CD8-positive, alpha-beta memory T cell (primary cell): ENCODE measurements at regions not wholly inside any gene's neighbourhood (a gene's known extent, or its start where the extent isn't known, plus 50 kb on each side); places are given as distances from the start of the nearest gene placed in this dataset.

ENCODE experiments used
- CTCF ChIA-PET: fragments of 350-600 bp; sonication (Branson Sonifier 250); formaldehyde crosslinking; loops from one replicate; lab custom pipeline; 2021; ENCODE audit warnings: antibody characterized with exemption; lab: Charles Lee
- POLR2A ChIA-PET: fragments of 350-600 bp; sonication (Branson Sonifier 250); formaldehyde crosslinking; loops from one replicate; lab custom pipeline; 2021; ENCODE audit warnings: antibody characterized with exemption; lab: Charles Lee
- DNase-seq, 5 donors: peaks; one replicate each; pipeline versions ENCODE4 v3.0.0 to v3.0.0-alpha.2; 2020 to 2022; ENCODE audit warnings: mixed read lengths in 1 of 5
- H3K27ac ChIP-seq: one replicate; pipeline ENCODE4 v1.7.0; 2013; ENCODE audit warnings: low read depth, mild to moderate bottlenecking, low read length, moderate library complexity
- H3K27me3 ChIP-seq: 2 replicates; pipeline ENCODE4 v1.7.0; 2013; ENCODE audit warnings: low read length, mild to moderate bottlenecking; ENCODE audit not compliant: insufficient read depth, poor library complexity, severe bottlenecking
- H3K36me3 ChIP-seq: 2 replicates; pipeline ENCODE4 v1.7.0; 2013; ENCODE audit warnings: mild to moderate bottlenecking, low read length, moderate library complexity; ENCODE audit not compliant: insufficient read depth
- H3K4me1 ChIP-seq: 2 replicates; pipeline ENCODE4 v1.7.0; 2013; ENCODE audit warnings: mild to moderate bottlenecking, low read length, moderate library complexity; ENCODE audit not compliant: insufficient read depth
- H3K4me3 ChIP-seq: 2 replicates; pipeline ENCODE4 v1.7.0; 2013; ENCODE audit warnings: mild to moderate bottlenecking, low read length
- H3K9me3 ChIP-seq: 2 replicates; pipeline ENCODE4 v1.7.0; 2013; ENCODE audit warnings: mild to moderate bottlenecking, low read length
- H3K27ac Mint-ChIP-seq, 8 donors: one replicate each; pipeline ENCODE4 v1.8.0; 2020 to 2021; ENCODE audit warnings: mixed read lengths in 8 of 8, mild to moderate bottlenecking in 6 of 8, inconsistent platforms in 3 of 8, moderate library complexity in 3 of 8
- H3K27me3 Mint-ChIP-seq, 2 donors: one replicate each; pipeline ENCODE4 v1.8.0; 2020 to 2021; ENCODE audit warnings: mixed read lengths in 2 of 2, mild to moderate bottlenecking in 1 of 2, moderate library complexity in 1 of 2
- H3K36me3 Mint-ChIP-seq, 3 donors: one replicate each; pipeline ENCODE4 v1.8.0; 2020 to 2021; ENCODE audit warnings: mixed read lengths in 3 of 3, inconsistent platforms in 1 of 3, mild to moderate bottlenecking in 1 of 3
- H3K4me1 Mint-ChIP-seq, 3 donors: one replicate each; pipeline ENCODE4 v1.8.0; 2020 to 2021; ENCODE audit warnings: mixed read lengths in 3 of 3, inconsistent platforms in 1 of 3, mild to moderate bottlenecking in 1 of 3
- H3K4me3 Mint-ChIP-seq, 7 donors: one replicate each; pipeline ENCODE4 v1.8.0; 2020 to 2021; ENCODE audit warnings: mixed read lengths in 7 of 7, mild to moderate bottlenecking in 6 of 7, moderate library complexity in 4 of 7, inconsistent platforms in 2 of 7
- H3K9me3 Mint-ChIP-seq, 5 donors: one replicate each; pipeline ENCODE4 v1.8.0; 2020 to 2022; ENCODE audit warnings: mixed read lengths in 5 of 5, mild to moderate bottlenecking in 3 of 5, moderate library complexity in 2 of 5, inconsistent platforms in 1 of 5

DNA sequence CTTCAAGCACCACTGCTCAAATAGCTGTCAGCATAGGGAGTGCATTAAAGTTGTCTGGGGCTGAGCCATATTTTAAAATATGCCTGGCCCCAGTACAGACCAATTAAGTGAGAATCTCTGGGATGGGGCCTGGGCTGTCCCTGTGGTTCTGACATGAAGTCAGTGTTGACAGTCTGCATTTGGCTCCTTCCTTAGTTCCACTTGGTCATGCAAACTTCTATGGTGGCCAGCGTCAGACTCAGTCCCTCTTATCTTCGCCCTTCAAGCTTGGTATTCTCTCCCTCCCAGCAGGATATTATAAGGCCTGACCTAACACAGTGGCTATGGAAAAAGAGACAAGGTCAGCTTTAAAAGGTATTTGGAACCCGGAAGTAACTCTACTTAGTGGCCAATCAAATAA is 177.2 kb downstream of the PMP22 start:
- CTCF ChIA-PET: no interaction called here
- Mint-ChIP-seq H3K4me1 (no peaks in the 10 kb centered on the region), H3K36me3 (no peaks in the 10 kb centered on the region), H3K27me3 (peaks cover 3 to 21% of the 10 kb centered on the region in 2 donors), H3K9me3 (peaks cover 0 to 2% (median 0%) of the 10 kb centered on the region in 5 donors), H3K4me3 (no peak overlapping the region), H3K27ac (no peak overlapping the region)
- no peak for DNase-seq
- Histone ChIP-seq H3K4me3 (no peak overlapping the region), H3K36me3 (no peaks in the 10 kb centered on the region), H3K4me1 (no peaks in the 10 kb centered on the region), H3K9me3 (no peaks in the 10 kb centered on the region), H3K27me3 (no peaks in the 10 kb centered on the region), H3K27ac (no peak overlapping the region)
- POLR2A ChIA-PET: no interaction called here

GRCh38 chr17:15086776-15087295 is 178.3 kb downstream of the PMP22 start:
- H3K9me3 ChIP-seq: no peaks in the 10 kb centered on the region
- Mint-ChIP-seq H3K4me1 (no peaks in the 10 kb centered on the region), H3K4me3 (no peak overlapping the region), H3K9me3 (peaks cover 0 to 2% (median 0%) of the 10 kb centered on the region in 5 donors), H3K36me3 (no peaks in the 10 kb centered on the region), H3K27ac (no peak overlapping the region), H3K27me3 (peaks cover 5 to 21% of the 10 kb centered on the region in 2 donors)
- H3K4me1 ChIP-seq: no peaks in the 10 kb centered on the region
- no peak overlapping the region for H3K27ac ChIP-seq
- H3K27me3 ChIP-seq: no peaks in the 10 kb centered on the region
- ChIA-PET CTCF (no interaction called here), POLR2A (no interaction called here)
- H3K36me3 ChIP-seq: no peaks in the 10 kb centered on the region
- no peak for DNase-seq
- no peak overlapping the region for H3K4me3 ChIP-seq

GRCh38 chr17:15085890-15086677 is 179.0 kb downstream of the PMP22 start:
- ChIA-PET CTCF (no interaction called here), POLR2A (no interaction called here)
- H3K4me1 Mint-ChIP-seq: no peaks in the 10 kb centered on the region
- Histone ChIP-seq H3K9me3 (no peaks in the 10 kb centered on the region), H3K27me3 (no peaks in the 10 kb centered on the region), H3K4me1 (no peaks in the 10 kb centered on the region), H3K4me3 (no peak overlapping the region), H3K27ac (no peak overlapping the region), H3K36me3 (no peaks in the 10 kb centered on the region)
- no peaks in the 10 kb centered on the region for H3K36me3 Mint-ChIP-seq
- H3K9me3 Mint-ChIP-seq: peaks cover 0 to 2% (median 0%) of the 10 kb centered on the region in 5 donors
- no peak for DNase-seq
- H3K4me3 Mint-ChIP-seq: no peak overlapping the region
- H3K27ac Mint-ChIP-seq: peak overlapping the region in 1 of 8 donors; percentile 8
- H3K27me3 Mint-ChIP-seq: peaks cover 5 to 24% of the 10 kb centered on the region in 2 donors

DNA sequence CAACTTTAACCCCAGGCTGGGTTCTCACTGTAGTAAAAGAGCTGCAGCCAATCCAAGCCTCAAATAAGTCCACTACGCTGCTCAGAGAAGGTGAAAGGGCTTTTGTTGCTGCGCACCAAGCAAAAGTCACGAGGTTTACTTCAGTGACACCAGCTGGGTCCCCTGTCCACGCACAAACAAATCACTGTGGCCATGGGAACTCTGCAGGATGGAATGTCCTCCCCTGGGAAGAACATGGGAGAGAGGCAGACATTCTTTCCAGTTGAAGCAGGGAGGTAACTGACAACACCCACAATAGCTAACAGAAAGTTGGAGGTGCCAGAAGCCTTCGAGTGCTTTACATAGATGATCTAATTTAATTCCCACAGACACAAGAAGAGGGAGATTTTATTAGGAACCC is 181.9 kb downstream of the PMP22 start:
- Mint-ChIP-seq H3K4me1 (no peaks in the 10 kb centered on the region), H3K9me3 (peaks cover 0 to 2% (median 0%) of the 10 kb centered on the region in 5 donors), H3K27ac (no peak overlapping the region), H3K4me3 (no peak overlapping the region), H3K27me3 (peaks cover 5 to 23% of the 10 kb centered on the region in 2 donors), H3K36me3 (no peaks in the 10 kb centered on the region)
- no peaks in the 10 kb centered on the region for H3K9me3 ChIP-seq
- no peaks in the 10 kb centered on the region for H3K4me1 ChIP-seq
- ChIA-PET CTCF (no interaction called here), POLR2A (no interaction called here)
- H3K36me3 ChIP-seq: no peaks in the 10 kb centered on the region
- H3K27ac ChIP-seq: no peak overlapping the region
- H3K27me3 ChIP-seq: no peaks in the 10 kb centered on the region
- H3K4me3 ChIP-seq: no peak overlapping the region
- DNase-seq: no peak

- CTCF ChIA-PET: no interaction called here
- H3K9me3 ChIP-seq: no peaks in the 10 kb centered on the region
- H3K4me1 Mint-ChIP-seq: no peaks in the 10 kb centered on the region
Observed at GRCh38 chr17:15081008-15081407, 184.1 kb downstream of the PMP22 start.

GRCh38 chr17:15078570-15078969 is 186.6 kb downstream of the PMP22 start:
- H3K4me3 ChIP-seq: no peak overlapping the region
- no peaks in the 10 kb centered on the region for H3K27me3 ChIP-seq
- H3K36me3 Mint-ChIP-seq: no peaks in the 10 kb centered on the region
- H3K4me1 Mint-ChIP-seq: no peaks in the 10 kb centered on the region
- no peak overlapping the region for H3K27ac Mint-ChIP-seq
- ChIA-PET POLR2A (no interaction called here), CTCF (no interaction called here)
- no peak overlapping the region for H3K27ac ChIP-seq
- H3K36me3 ChIP-seq: no peaks in the 10 kb centered on the region
- no peaks in the 10 kb centered on the region for H3K9me3 ChIP-seq
- no peak overlapping the region for H3K4me3 Mint-ChIP-seq
- DNase-seq: no peak
- H3K27me3 Mint-ChIP-seq: peaks cover 2 to 6% of the 10 kb centered on the region in 2 donors
- no peaks in the 10 kb centered on the region for H3K4me1 ChIP-seq
- no peaks in the 10 kb centered on the region for H3K9me3 Mint-ChIP-seq

More at GRCh38 chr17:15081008-15081407, 184.1 kb downstream of the PMP22 start:
- no peak for DNase-seq
- Mint-ChIP-seq H3K36me3 (no peaks in the 10 kb centered on the region), H3K4me3 (no peak overlapping the region), H3K9me3 (no peaks in the 10 kb centered on the region), H3K27ac (no peak overlapping the region), H3K27me3 (peaks cover 5 to 20% of the 10 kb centered on the region in 2 donors)
- POLR2A ChIA-PET: no interaction called here
- Histone ChIP-seq H3K27me3 (no peaks in the 10 kb centered on the region), H3K4me1 (no peaks in the 10 kb centered on the region), H3K27ac (no peak overlapping the region), H3K4me3 (no peak overlapping the region), H3K36me3 (no peaks in the 10 kb centered on the region)

DNA sequence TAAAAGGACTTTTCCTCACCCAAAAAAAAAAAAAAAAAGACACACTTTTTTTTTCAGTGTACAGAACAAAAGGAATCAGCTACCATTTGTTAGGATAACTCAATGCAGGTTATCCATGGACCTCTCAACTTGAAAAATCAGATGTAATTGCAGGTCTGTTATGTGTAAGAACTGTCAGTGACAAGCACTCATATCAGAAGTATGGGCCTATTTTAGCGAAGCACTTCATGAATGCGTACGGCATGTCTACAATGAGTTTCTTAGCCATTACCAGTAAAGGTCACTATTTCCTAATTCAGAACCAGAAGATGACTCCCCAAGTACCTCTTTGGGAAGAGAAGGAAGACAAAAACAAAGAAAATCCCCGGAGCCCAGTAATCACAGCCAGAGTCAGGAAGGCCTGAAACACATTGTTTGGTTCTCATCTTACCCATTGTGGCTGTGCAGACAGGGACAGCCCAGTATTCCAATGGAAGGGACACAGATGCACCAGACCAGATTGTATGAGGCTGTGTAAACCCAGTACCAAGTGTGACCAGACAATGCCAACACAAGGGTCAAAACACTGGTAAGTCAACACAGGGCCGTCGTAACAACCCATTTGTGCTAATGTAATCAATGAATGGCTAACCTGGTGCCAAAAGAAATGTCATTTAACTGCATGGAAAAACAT is 188.0 kb downstream of the PMP22 start:
- peaks cover 2 to 6% of the 10 kb centered on the region in 2 donors for H3K27me3 Mint-ChIP-seq
- CTCF ChIA-PET: no interaction called here
- no peak for DNase-seq

DNA sequence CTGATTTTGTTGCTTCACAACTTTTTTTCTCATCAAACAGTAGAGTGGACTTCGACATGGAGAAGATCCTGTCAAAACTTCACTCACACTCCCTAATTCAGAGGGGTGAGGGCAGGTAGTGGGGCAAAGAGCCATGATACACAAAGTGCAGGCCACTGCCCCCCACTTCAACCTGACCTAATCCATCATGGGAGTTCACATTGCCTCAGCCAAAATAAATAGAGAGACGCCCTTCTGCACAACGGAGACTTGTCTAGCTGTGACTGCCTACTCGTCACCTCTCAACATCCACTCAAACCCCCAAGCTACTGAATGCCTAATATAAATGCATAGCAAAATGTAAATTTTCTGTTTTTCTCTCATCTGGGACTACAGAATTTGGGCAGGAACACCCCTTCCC is 213.2 kb downstream of the PMP22 start:
- no peak overlapping the region for H3K27ac ChIP-seq
- H3K4me1 ChIP-seq: no peaks in the 10 kb centered on the region
- H3K9me3 Mint-ChIP-seq: peaks cover 0 to 3% (median 2%) of the 10 kb centered on the region in 5 donors
- H3K27me3 ChIP-seq: peaks cover 7% of the 10 kb centered on the region
- H3K9me3 ChIP-seq: no peaks in the 10 kb centered on the region
- H3K27ac Mint-ChIP-seq: no peak overlapping the region
- CTCF ChIA-PET: no interaction called here
- no peaks in the 10 kb centered on the region for H3K36me3 ChIP-seq
- H3K4me3 Mint-ChIP-seq: no peak overlapping the region
- POLR2A ChIA-PET: no interaction called here
- no peaks in the 10 kb centered on the region for H3K4me1 Mint-ChIP-seq
- no peak for DNase-seq
- H3K4me3 ChIP-seq: no peak overlapping the region
- no peaks in the 10 kb centered on the region for H3K36me3 Mint-ChIP-seq
- H3K27me3 Mint-ChIP-seq: peaks cover 21 to 35% of the 10 kb centered on the region in 2 donors

More for the DNA sequence above, 188.0 kb downstream of the PMP22 start:
- Histone ChIP-seq H3K4me1 (no peaks in the 10 kb centered on the region), H3K9me3 (no peaks in the 10 kb centered on the region), H3K27ac (no peak overlapping the region), H3K27me3 (no peaks in the 10 kb centered on the region), H3K4me3 (no peak overlapping the region), H3K36me3 (no peaks in the 10 kb centered on the region)
- Mint-ChIP-seq H3K9me3 (no peaks in the 10 kb centered on the region), H3K4me1 (no peaks in the 10 kb centered on the region), H3K4me3 (no peak overlapping the region), H3K36me3 (no peaks in the 10 kb centered on the region), H3K27ac (peak overlapping the region in 1 of 8 donors; percentile 0)
- POLR2A ChIA-PET: no interaction called here
